SU-DHL-6 (cell line): ENCODE measurements at regions not wholly inside any gene's neighbourhood (a gene's known extent, or its start where the extent isn't known, plus 50 kb on each side); places are given as distances from the start of the nearest gene placed in this dataset.

ENCODE experiments used
- H2AFZ ChIP-seq: fragments of 200-600 bp; sonication (generic); 2 replicates; pipeline ENCODE4 v1.6.1; 2014; ENCODE audit warnings: low read depth, mild to moderate bottlenecking, moderate library complexity, mixed read lengths, antibody characterized with exemption, low read length; ENCODE audit not compliant: severe bottlenecking
- H3F3A ChIP-seq: fragments of 200-600 bp; shearing (Covaris generic); 2 replicates; pipeline ENCODE4 v1.6.0; 2016; ENCODE audit warnings: antibody characterized with exemption, mild to moderate bottlenecking; ENCODE audit not compliant: insufficient read depth
- H3K27ac ChIP-seq: fragments of 200-600 bp; sonication (generic); 2 replicates; pipeline ENCODE4 v1.5.1; 2016; ENCODE audit warnings: low read depth, mild to moderate bottlenecking, low read length, moderate library complexity, mixed read lengths
- H3K27me3 ChIP-seq: fragments of 200-600 bp; sonication (generic), shearing (Covaris generic); 2 replicates; pipeline ENCODE4 v1.6.0; 2014; ENCODE audit warnings: mild to moderate bottlenecking, low read length
- H3K36me3 ChIP-seq: fragments of 200-600 bp; sonication (generic); 2 replicates; pipeline ENCODE4 v1.6.1; 2014; ENCODE audit warnings: mild to moderate bottlenecking, low read length, mixed read lengths
- H3K4me2 ChIP-seq: fragments of 300-600, 200-600 bp; shearing (Covaris generic), sonication (generic); 2 replicates; pipeline ENCODE4 v1.6.0; 2014; ENCODE audit warnings: low read length, low read depth, mild to moderate bottlenecking; ENCODE audit not compliant: poor library complexity, severe bottlenecking
- H3K4me3 ChIP-seq: fragments of 200-600 bp; sonication (generic); 2 replicates; pipeline ENCODE4 v1.5.1; 2014; ENCODE audit warnings: antibody characterized with exemption, low read length, mild to moderate bottlenecking, mixed read lengths; ENCODE audit not compliant: insufficient read depth, poor library complexity, severe bottlenecking
- H3K79me2 ChIP-seq: fragments of 200-600 bp; sonication (generic); 2 replicates; pipeline ENCODE4 v1.6.1; 2014; ENCODE audit warnings: mild to moderate bottlenecking, low read length, moderate library complexity; ENCODE audit not compliant: insufficient read depth
- H3K9ac ChIP-seq: fragments of 200-600 bp; sonication (generic); 2 replicates; pipeline ENCODE4 v1.7.0; 2014; ENCODE audit warnings: mild to moderate bottlenecking, low read length
- H3K9me2 ChIP-seq: fragments of 200-600 bp; sonication (generic); replicated peaks from 2 replicates; pipeline ENCODE4 v1.6.1; 2014; ENCODE audit warnings: low read length; ENCODE audit not compliant: insufficient read depth
- H3K9me3 ChIP-seq: fragments of 200-600 bp; sonication (generic); 2 replicates; pipeline ENCODE4 v1.6.1; 2014; ENCODE audit warnings: low read length, mixed read lengths; ENCODE audit not compliant: insufficient read depth
- H4K20me1 ChIP-seq: fragments of 200-600 bp; sonication (generic); 2 replicates; pipeline ENCODE4 v1.6.1; 2014; ENCODE audit warnings: low read depth, mild to moderate bottlenecking, antibody characterized with exemption, low read length, moderate library complexity, mixed read lengths
- CTCF ChIP-seq: fragments of 200-600 bp; sonication (generic); IDR thresholded peaks from one replicate; pipeline ENCODE4 v1.5.1; 2017; ENCODE audit warnings: antibody characterized with exemption, mild to moderate bottlenecking, low read length, moderate library complexity; ENCODE audit not compliant: insufficient read depth, poor library complexity, severe bottlenecking
- EZH2phosphoT487 ChIP-seq: fragments of 200-600 bp; sonication (generic), shearing (Covaris generic); conservative IDR thresholded peaks from 2 replicates; pipeline ENCODE4 v1.6.1; 2018; ENCODE audit warnings: mild to moderate bottlenecking, antibody characterized with exemption, low read length, moderate library complexity, mixed read lengths

DNA sequence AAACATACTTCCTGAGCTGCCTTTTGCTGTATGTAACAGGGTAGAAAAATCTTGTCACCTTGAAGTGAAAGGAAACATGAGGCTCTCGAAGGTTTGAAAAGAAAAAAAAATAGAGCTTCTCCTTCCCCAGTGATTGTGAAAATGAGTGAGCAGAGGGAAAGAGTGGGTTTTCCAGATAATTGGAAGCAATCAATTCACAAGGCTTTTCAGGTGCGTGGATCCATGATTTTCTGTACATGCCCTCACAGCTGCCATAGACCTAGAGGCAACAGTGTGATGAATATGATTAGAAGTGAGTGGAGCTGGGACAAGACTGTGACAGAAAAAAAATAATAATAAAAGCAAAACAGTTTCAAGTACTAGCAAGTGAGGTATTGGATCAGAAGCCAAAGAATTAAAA, 1422.5 kb upstream of the CDH6 start:
- Histone ChIP-seq H3K27me3 (no peaks in the 10 kb centered on the region), H3K4me2 (peak overlapping the region; percentile 17), H4K20me1 (no peaks in the 10 kb centered on the region), H3K4me3 (no peak overlapping the region), H2AFZ (peak overlapping the region; percentile 62), H3K9ac (no peak overlapping the region), H3K36me3 (no peaks in the 10 kb centered on the region), H3K9me3 (no peaks in the 10 kb centered on the region), H3K9me2 (no peaks in the 10 kb centered on the region), H3K27ac (no peak overlapping the region), H3K79me2 (no peaks in the 10 kb centered on the region), H3F3A (no peaks in the 10 kb centered on the region)
- no peak for TF ChIP-seq CTCF

DNA sequence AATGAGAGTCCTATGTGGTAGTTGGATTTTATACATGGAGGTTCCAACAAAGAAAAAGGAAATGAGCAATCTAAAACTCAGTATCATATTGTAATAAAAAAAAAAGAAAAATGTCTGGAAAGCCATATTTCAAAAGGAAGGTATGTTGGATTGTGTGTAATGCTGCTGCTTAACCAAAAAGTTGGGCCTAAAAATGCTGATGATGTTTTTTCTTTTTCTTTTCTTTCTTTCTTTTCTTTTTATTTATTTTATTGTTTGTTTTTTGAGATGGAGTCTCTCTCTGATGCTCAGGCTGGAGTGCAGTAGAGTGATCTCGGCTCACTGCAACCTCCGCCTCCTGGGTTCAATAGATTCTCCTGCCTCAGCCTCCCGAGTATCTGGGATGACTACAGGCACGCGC, 1424.0 kb upstream of the CDH6 start:
- H3K4me3 ChIP-seq = no peak overlapping the region

GRCh38 chr5:29758986-29759421, 1434.5 kb upstream of the CDH6 start:
- Histone ChIP-seq H3F3A (no peaks in the 10 kb centered on the region), H3K9me3 (no peaks in the 10 kb centered on the region), H3K9me2 (no peaks in the 10 kb centered on the region; the same call in 1 of the 2 replicates), H3K27ac (no peak overlapping the region), H2AFZ (no peak overlapping the region), H3K36me3 (no peaks in the 10 kb centered on the region; the same call in 1 of the 2 replicates), H3K79me2 (no peaks in the 10 kb centered on the region), H3K27me3 (no peaks in the 10 kb centered on the region), H3K4me3 (no peak overlapping the region), H4K20me1 (no peaks in the 10 kb centered on the region), H3K9ac (no peak overlapping the region), H3K4me2 (no peak overlapping the region)
- no peak for TF ChIP-seq CTCF
- no peak for TF ChIP-seq EZH2phosphoT487

More for the DNA sequence above, 1424.0 kb upstream of the CDH6 start:
- Histone ChIP-seq H3K9me3 (no peaks in the 10 kb centered on the region), H3K36me3 (no peaks in the 10 kb centered on the region), H3K4me2 (no peak overlapping the region), H3K27ac (no peak overlapping the region), H3K27me3 (no peaks in the 10 kb centered on the region), H3K9me2 (no peaks in the 10 kb centered on the region), H2AFZ (no peak overlapping the region), H4K20me1 (no peaks in the 10 kb centered on the region), H3K9ac (no peak overlapping the region), H3F3A (no peaks in the 10 kb centered on the region), H3K79me2 (no peaks in the 10 kb centered on the region)
- TF ChIP-seq EZH2phosphoT487 = no peak
- no peak for TF ChIP-seq CTCF
